LoVo (cell line): ENCODE measurements at regions not wholly inside any gene's neighbourhood (a gene's known extent, or its start where the extent isn't known, plus 50 kb on each side); places are given as distances from the start of the nearest gene placed in this dataset.
"Not testable (repeated sequence)": the region's sequence is repeated elsewhere in the genome, so short reads cannot be mapped to it uniquely, and the experiment has no call there.

Source experiments
- DNase-seq: peaks from one replicate; pipeline ENCODE4 v3.0.0-alpha.2; 2016; ENCODE audit warnings: low spot score

DNA sequence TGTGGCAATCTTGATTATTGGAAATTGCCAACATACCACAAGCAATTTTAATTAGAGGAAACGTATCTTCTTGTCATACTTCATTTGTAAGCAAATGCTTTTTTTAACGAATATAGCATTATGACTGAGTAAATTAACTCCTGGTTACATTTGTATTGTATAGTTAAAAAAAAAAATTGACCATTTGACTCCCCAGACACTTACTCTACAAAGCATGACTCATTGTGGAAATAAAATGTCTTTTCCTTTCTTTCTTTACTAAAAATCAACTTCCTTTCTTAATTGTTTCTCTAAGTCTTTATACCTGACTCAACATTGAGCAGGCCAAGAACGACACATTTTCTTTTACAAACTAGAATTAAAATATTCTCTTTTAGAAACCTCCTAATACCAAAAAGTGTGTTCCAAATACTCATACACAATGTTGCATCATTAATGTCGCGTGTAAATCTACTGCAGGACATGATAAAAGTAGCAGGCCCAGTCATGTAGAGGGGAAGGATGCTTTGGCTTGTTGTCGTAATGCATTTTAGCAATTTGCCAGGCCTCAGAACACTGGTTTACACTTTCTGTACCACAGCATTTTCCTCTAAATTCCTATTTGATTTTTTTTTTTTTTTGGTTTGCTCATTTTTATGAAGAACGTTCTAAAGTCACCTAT, 349.6 kb upstream of the KCNH7 start:
- no peak for DNase-seq

DNA sequence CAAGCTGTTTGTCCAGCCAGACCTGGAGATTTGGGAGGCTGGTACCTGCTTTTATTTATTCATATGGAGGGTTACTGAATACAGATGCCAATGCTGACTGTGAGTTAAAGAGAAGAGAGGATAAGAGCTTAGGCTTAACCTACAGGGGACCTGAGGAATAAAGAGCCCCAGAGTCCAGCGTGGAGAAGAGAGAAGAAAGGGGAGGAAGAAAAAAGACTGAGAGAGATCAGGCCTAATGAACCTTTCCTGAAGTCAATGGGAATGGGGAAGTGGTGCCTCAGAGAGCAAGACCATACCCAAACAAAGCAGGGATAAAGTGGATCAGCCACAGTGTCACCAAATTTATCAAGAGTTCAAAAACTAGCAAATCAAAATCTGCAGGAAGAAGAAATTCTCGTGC, 348.6 kb upstream of the KCNH7 start:
- DNase-seq: no peak

DNA sequence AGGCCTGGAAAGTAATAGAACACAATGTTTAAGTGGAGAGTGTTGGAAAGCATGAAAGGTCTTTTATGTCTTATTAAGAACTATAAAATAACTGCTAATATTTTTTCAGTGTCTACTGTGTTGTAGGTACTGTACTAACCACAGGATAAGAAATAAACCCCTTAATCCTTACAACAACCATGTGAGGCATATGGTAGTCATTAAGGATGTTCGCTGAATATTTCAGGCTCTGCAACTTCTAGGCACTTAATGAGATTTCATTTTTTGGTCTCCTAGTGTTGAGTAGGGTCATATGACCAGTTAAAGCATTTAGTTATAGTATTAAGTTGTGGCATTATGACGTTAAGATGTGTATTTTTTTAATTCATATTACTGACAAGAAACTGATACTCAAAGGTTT, 346.6 kb upstream of the KCNH7 start:
- DNase-seq: no peak

DNA sequence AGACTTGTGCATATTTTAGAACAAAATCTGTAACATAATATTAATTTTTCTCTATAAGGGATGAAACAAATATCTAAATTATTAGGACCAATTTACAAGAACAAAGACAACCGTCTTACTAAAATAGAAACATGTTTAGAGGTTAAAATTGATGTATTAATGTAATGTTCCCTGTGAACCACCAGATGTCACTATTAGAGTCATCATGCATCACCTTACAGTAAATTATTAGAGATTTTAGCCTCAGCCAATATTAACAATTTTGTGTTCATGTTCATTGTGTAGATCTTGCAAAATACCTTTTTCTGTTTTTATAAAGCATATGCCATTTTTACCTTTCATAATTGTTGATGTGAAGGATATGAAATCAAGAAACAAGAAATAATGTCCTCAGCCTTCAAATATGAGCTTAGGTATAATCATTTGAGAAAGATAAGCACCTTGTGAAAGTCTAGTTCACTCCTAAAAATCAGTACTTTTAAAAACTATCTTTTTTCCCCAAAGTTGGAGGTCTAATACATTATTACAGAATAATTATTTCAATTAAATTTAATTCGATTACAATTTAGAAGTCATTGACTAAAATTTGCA, 344.3 kb upstream of the KCNH7 start:
- peak; percentile 28 for DNase-seq

DNA sequence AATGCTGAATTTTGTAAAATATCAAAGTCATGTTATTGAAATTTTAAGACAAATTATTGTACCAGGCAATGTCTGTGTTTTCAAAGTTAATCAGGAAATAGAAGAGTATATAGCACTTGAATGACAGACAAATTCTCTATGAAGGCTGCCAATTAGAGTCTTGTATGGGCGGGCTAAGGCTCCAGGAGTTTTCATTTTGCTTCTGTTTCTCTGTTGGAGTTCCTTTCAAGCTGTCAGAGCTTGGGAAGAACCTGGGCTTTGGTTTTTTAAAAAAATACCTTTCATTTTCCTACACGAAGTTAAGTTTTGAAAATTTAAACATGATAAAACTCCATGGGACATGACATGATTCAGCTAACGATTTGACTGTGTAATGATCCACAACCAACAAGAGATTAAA, 339.0 kb upstream of the KCNH7 start:
- DNase-seq: no peak

DNA sequence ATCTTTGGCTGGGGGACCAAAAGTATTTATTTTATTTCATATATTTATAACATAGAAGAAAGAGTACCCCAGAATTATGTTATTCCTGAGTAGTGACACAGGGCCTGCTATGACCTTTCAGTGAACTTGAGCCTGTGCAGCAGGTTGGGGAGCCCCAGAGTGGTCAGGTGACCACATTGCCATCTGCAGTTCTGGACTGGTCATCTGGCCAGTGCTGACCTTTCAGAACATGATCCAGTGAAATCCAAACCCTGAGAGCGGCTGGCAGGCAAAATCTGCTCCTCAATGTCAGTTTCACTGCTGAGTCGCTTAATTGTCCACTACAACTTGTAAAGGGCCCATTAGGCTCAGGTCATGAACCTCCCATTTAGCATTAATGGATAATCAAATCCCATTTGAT, 336.7 kb upstream of the KCNH7 start:
- no peak for DNase-seq

DNA sequence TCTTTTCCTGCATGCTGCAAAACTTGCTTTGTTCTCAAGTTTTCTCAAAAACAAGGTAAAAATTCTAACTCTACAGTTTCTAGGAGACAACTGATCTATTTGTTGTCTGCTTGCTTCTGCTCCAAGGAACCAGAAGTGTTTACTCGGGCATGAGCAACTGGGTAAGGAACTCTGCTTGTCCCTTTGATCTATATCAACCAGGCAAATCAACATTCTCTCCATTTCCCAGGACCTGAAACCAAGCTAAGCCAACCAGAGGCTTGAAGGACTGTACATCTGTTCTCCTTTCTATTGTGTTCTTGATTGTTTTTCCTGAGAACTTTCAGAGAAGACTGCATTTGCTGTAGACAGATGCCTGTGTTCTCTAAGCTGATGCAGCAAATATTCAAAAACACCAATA, 335.0 kb upstream of the KCNH7 start:
- DNase-seq: no peak

DNA sequence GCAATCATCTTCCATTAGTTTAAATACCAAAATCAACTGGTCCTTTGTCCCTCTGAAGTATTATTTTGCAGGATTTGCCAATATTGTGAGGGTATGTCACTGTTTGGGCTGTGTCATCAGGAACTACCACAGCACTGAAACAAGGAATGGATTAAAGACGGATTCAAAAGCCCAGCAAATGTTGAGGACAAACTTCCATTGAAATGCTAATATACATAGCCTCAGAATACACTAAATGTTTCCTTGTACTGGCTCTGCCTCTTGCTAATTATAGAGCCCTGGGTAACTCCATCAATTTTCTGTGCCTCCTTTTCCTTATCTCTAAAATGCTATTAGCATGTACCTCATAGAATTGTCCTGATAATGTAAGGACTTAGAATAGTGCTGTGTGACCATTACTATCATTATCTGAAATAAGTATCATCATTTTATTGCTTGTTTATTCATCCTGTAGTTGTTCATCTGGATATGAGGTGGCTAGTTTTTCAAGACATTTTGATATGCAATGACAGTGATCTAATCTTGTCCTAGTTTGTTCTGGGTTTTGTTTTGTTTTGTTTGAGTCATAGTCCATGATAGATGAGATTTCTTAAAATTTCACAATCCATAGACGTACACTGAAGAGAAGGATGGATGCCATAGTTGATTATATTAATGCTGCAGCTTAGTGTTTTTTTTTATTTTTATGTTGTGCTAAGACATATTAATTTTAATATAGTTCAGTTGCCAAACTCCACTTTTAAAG, 333.4 kb upstream of the KCNH7 start:
- no peak for DNase-seq

DNA sequence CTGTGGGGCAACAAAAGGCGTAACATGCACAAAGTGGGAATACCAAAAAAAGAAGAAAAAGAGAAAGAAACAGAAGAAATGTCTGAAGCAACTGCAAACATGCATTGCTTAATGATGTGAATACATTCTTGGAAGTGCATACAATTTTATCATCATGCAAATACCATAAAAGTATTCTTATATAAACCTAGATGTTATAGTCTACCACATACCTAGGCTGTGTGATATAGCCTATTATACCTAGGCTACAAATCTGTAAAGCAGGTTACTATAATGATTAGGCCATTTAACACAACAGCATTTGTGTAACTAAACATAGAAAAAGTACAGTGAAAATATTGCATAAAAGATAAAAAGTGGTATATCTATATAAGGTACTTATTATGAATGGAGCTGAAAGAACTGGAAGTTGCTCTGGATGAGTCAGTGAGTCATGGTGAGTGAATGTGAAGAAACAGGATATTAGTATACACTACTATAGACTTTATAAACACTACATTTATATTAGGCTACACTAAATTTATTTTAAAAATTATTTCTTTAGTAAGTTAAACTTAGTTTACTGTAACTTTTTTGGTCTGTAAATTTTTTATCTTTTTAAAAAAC, 319.4 kb upstream of the KCNH7 start:
- DNase-seq: no peak

DNA sequence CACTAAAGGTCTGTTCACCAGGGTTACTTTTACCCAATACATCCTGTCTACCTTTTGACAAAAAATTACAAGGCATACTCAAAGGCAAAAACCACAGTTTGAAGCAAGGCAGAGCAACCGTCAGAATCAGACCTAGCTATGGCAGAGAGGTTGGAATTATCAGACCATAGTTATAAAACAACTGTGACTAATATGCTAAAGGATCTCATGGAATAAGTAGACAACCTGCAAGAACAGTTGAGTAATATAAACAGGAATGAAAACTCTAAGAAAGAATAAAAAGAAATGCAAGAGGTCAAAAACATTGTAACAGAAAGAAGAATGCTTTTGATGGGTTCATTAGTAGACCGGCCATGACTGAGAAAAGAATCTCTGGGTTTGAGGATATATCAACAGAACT, 318.8 kb upstream of the KCNH7 start:
- no peak for DNase-seq

DNA sequence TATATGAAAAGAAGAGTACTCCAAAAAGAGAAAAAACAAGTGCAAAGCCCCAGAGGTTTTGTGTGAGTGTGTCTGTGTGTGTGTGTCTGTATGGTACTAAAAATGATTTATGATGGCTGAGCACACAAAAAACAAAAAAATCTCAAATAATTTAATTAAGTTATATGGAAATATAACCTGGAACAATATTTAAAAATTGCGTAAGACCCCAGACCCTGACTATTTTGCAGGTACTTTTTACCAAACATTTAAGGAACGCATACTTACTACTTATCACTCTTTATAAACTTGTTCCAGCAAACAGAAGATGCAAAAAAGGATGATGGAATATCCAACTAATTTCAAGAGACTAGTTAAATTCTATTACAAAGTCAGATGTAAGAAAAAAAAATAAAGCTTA, 317.4 kb upstream of the KCNH7 start:
- no peak for DNase-seq

DNA sequence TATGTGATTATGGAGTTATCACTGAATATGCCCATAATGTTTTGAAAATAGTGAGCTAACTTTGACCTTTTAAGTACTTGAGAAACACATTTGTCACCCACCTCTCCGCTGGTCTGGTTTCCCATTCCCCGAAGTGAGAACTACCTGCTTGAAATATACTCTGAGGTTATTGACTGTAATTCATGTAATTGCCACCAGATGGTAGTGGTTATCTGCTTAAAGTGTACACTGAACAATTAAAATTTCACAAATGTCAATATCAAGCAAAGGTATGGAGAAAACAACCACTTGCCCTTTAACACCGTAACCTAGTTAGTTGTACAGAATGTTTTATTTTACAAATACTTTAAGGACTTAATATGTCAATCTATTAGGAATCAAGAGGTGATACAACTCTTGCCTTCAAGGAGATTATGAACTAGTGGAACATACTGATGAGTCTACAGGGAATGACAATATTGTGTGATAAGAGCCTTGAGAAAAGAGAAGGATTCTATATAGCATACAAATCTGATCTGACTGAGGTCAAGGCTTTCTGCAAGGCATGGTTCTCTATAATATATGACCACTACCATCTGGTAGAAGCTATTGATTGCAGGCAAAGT, 316.8 kb upstream of the KCNH7 start:
- peak; percentile 39 for DNase-seq

DNA sequence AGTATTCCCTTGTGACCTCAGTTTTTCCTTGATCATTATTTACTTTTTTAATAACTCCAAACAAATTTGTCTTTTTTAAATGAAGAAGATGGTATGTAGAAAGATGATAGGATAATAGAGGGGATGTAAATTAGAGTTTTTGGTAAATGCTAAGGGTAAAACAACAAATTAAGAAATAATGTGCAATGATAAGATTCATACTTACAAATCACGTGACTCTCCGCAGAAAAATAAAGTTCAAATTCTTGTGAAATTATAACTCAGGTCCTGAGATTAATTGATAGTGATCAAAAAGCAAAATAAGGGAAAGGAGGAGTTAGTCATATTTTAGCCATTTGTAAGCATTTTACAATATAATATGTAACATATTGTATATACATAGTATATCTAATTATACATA, 304.1 kb upstream of the KCNH7 start:
- DNase-seq: no peak

DNA sequence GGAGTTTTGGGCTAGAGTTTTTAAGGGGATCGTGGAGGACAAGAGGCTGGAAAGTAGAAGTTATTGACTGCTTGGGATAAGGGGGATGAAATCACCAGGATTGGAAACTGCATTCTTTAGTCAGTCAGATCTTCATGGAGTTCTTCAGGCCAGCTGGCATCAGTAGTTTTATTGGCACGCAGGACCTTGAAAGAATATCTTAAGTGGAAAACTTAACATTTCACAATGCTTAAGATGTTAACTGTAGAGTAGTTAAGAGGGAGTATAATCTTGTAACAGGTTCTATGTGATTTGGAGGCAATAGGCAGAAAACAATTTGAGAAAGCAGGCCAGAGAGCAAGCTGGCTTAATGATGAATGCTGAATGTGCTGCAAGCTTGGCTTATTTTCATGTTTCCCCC, 300.4 kb upstream of the KCNH7 start:
- no peak for DNase-seq

DNA sequence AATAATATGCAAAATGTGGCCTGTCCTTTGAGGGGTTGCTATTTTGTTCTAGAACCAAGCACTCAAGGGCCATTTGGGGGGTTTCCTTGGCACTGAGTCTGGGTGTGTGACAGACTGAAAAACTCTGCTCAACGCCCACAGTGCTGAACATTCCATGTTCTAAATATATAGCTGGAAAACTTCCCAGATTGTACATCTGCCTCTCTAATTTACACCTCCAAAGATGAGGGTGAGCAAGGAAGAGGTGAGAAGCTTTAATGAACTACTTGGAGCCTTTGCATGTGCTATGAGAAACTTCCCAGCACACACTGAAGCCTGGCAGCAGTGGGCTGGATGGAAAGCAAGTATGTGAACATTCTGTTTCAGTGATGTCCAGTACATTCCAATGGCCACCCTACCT, 296.7 kb upstream of the KCNH7 start:
- DNase-seq: no peak

DNA sequence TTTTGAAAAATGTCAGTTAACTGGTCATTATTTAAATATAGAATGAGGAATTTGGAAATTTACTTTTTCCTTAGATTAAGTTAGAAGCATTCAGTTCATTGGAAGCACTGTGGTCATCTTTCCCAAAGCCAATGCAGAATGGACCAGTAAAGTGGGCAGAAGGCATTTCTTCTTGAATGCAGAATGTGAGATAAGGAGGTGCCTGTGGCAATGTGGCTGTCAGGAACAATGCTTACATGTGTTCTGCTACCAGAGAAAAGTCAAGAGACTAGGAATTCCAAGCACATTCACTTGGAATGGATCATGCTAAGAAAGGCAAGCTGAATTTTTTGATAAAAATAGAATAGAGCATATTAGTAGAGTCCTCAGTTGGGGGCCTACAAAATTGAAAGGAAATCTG, 295.0 kb upstream of the KCNH7 start:
- no peak for DNase-seq

DNA sequence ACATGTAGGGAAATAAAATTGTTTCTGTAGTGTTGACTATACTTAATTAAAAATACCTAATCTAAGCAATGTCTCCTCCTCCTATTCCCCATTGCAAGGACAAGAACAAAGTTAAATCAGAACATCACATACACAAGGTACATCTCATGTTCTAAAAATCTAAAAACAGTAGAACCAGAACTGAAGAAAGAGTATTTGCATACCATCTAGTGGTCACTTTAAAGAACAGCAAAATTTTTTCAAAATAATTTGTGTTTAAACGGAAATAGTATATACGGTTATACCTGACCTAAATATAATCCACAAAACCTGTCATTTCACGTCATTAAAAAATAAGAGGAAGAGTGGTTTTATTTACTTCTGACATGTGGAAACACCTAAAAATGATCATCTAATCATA, 294.3 kb upstream of the KCNH7 start:
- DNase-seq: peak; percentile 30

DNA sequence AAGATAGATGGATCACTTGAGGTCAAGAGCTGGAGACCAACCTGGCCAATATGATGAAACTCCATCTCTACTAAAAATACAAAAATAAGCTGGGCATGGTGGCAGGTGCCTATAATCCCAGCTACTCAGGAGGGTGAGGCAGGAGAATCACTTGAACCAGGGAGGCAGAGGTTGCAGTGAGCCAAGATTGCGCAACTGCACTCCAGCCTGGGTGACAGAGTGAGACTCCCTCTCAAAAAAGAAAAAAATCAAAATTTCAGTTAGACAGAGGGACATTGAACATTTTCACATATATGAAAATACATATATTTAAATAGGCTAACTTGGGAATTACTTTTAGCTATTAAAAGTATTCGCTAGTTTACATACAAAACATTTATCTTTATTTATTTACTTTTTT, 293.6 kb upstream of the KCNH7 start:
- not testable (repeated sequence) for DNase-seq

DNA sequence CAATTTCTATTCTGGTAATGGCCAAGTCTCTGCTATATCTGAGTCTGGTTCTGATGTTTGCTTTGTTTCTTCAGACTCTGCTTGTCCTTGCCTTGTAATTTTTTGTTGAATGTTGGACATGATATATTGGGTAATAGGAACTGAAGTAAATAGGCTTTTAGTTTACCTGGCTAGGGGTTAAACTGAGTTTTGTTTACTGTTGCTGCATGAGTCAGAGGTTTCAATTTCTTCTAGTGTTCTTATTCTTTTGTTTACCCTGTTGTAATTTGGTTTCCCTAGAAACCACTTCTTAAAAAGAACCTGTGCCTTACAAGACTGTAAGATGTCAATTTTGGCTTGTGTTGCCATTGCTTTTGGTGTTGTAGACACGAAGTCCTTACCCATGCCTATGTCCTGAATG, 285.0 kb upstream of the KCNH7 start:
- no peak for DNase-seq

DNA sequence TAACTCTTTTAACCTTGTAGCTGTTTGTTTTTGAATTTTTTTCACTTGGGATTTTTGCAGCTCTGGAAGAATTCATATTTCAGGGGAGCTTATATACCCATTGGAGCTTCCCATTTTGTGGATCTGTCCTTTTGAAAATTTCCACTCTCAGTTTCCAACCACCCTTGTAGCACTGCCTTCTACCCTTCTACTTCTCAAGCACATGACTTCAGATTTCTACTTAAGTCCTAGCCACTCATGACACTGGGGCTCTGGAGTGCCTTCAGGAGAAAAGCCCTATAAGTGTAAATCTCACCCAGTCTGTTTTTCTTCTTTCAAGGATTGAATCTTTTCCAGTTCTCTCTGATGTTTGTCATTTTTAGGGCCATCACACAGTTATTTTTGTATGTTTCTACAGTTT, 283.7 kb upstream of the KCNH7 start:
- no peak for DNase-seq

DNA sequence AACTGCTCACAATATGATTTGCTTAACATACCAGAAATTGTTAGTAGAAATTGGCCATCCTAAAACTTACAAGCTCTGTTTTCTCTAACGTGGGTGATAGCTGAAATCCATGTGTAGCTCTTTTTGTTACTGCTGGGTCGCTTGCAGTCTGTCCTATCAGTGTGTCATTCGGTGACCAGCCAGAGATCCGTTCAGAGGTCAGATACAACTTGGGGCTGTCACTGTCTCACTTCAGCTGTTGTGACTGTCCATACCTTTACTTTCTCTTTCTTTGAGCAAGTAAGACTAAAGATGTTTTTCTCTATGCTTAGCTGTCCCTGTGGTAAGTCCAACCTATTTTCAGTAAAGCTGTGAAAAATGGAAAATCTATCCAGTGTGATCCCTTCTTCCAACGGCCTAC, 282.9 kb upstream of the KCNH7 start:
- no peak for DNase-seq

DNA sequence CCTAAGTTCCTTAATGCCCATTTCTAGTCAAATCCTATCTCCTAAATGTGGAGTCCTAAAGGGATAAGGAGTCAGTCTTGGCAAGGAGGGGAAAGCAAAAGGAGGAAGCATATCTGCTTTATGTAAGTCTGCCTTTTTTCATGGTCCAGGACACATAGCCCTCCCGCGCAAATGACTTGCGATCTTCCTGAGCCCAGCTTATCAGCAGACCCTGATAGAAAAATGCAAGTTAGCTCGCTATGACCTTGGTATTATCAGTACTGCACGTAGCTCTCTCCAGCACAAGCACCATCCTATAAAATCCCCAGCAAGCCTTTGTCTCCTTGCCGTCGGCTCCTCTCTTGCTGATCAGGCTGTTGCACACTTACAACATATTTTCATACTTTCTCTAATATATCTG, 281.4 kb upstream of the KCNH7 start:
- no peak for DNase-seq

DNA sequence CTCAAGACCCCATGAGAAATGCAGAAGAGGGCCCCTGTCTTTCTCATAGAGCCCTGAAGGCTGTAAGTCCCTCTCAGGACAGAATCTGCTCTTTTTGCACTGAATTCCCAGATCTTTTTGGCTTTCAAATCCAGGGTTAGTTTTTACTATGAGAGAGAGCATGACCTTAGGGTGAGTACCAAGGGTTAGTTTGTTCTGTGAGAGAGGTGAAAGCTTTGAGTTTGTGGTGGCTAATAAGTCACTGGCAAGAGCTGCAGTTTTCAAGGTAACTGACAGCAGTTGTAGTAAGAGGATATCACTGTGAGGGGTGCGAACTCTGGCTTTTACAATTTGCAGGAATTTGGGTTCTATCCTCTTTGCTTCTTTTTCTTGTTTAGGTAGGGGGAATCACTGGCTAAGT, 248.4 kb upstream of the KCNH7 start:
- no peak for DNase-seq
